H54 (cell line): ENCODE measurements at regions not wholly inside any gene's neighbourhood (a gene's known extent, or its start where the extent isn't known, plus 50 kb on each side); places are given as distances from the start of the nearest gene placed in this dataset.

Source experiments
- DNase-seq: peaks from one replicate; pipeline ENCODE4 v3.0.0; 2011; ENCODE audit warnings: low spot score, mixed read lengths; ENCODE audit not compliant: insufficient read length
- FAIRE-seq: peaks from 3 replicates; lab custom pipeline; 2011; peaks lifted over from hg19 to GRCh38; lab: Jason Lieb, UNC
- POLR2A ChIP-seq: IDR thresholded peaks from 2 replicates; pipeline ENCODE4 v1.6.1; 2011; ENCODE audit warnings: low read depth, mild to moderate bottlenecking, low read length

DNA sequence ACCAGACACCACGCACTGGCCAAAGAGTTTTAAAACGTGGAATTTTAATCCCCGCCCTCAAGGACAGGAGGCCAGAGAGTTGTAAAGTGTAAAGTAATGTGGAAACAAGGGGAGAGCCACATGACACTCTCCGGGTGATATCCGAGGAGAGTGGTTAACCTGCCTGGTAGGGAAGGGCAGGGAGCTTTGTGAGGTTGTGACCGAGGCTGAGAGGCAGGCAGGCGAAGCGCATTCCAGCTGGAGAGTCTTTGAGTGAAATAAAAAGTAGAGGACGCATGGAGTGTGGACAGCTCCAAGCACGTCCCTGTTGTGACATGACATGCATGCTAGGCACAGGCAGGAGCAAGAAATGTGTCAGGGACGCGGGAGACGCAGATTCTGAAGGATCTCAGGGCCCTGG lies 539.5 kb downstream of the RNF144A start:
- DNase-seq (no peak), FAIRE-seq (no peak)
- no peak for TF ChIP-seq POLR2A

DNA sequence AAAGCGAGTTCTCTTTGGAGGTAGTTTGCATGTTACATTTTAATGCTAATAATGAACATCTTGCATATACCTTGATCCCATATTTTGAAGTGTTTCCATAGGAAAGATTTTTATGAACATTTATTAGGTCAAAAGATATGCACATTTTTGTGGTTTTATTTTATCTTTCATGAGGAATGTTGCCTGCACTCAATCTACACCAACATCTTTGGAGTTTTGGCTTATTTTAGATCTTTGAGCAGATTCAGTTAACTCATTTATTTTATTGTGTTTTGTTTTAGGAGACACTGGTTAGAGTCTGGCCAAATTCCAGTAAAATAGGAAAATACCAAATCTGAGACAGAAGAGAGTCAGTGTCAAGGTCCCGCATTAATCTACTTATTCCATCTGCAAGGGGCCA lies 540.9 kb downstream of the RNF144A start:
- DNase-seq (no peak), FAIRE-seq (no peak)
- TF ChIP-seq POLR2A, result no peak

DNA sequence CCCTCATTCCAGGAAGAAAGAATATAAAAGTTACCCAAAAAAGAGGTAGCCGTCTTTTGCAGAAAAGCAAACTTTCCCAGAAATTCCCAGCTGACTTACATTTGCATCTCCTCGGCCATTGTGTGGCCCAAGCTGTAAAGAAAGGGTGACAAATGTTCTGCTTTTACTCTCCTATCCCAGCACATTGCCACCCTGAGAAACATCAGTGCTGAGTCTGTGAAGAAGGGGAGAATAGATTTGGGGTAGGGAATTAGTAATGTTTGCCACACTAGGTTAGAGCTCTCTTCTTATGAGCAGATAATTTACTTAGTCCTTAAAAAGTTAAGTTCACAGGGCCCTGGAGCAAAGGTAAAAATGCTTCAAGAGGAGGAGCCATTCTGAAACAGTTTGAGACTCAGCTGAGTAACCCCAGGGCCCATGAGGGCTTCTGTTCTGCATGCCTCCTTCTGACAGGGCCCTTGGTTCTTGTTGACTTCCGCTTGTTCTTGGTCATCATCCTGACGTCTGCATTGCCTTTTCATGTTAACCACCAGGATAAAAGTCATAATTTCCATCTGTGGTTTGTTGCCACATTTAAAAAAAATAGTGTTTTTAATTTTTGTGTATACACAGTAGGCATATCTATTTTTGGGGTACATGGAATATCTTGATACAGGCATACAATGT lies 550.7 kb downstream of the RNF144A start:
- FAIRE-seq, result no peak

DNA sequence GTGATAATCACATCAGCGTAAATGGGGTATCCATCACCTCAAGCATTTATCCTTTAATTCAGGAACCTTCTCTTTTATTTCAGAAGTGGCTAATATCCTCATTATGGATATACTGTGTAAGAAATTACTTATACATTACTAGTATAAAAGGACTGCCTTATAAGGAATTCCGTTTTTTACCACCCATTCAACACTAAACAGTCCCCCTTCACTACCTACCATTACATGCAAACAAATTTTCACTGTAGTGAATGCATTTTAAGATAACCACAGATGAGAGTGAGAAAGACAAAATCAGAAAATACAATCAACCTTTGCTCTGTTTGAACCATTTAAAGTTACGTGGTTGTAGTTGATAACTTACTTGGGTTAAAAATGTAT lies 551.2 kb downstream of the RNF144A start:
- no peak for FAIRE-seq
- TF ChIP-seq POLR2A, result no peak
- DNase-seq, result no peak

More for the DNA sequence above, 550.7 kb downstream of the RNF144A start:
- DNase-seq, result no peak
- no peak for TF ChIP-seq POLR2A

DNA sequence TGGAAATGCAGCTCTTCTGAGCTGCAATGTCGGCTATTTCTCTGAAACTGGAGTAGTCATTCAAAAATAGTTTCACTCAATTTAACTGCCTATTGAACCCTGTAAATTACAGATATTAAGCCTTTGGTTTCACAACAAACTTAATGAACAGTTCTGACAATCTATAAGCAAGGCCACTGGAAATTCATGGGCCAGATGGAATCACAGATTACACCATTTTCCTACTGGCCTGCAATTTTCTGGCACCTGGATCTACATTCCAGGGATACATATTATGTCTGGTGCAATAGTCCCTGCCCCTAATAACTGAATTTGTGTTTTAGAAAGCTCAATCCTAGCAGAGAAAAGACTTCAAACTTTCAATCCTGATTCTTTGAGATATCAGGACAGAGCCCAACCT lies 551.7 kb downstream of the RNF144A start:
- DNase-seq (no peak), FAIRE-seq (no peak)
- TF ChIP-seq POLR2A, result no peak

DNA sequence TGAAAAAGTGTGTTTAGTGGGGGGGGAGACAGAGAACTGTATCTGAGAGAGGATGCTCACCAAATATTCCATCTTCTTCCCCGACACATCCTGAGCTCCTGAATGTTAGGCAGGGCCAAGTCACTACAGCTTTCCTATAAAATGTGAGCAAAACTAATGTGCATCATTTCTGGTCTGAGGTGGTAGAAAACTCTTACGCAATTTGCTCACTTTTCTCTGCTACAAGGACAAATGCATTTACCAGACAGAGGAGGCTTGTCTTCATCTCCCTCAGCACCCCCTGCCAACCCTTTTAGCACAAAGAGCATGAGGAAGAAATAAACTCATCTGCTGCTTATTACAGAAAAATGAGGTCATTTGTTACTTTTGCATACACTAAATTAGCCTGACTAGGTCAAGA lies 554.0 kb downstream of the RNF144A start:
- FAIRE-seq, result no peak
- no peak for TF ChIP-seq POLR2A

DNA sequence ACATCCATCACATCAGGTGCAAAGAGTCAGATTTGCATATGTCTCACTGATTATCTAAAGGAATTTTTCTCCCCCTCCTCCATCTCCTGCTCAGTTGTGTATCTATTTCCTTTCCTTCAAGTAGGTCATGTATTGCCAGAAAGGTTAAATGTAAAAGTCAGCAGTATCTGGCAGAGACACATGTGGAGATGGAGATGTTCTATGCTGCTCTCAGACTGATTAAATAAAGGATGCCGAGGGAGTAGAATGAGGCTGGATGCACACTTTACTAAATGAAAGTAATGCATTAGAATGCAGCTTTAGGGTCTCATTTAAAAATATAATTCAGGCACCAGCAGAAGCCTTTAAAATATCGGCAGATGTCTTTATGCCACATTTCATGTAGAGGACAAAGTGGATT lies 555.3 kb downstream of the RNF144A start:
- FAIRE-seq (no peak), DNase-seq (no peak)
- TF ChIP-seq POLR2A, result no peak

More for the DNA sequence above, 554.0 kb downstream of the RNF144A start:
- DNase-seq, result no peak

DNA sequence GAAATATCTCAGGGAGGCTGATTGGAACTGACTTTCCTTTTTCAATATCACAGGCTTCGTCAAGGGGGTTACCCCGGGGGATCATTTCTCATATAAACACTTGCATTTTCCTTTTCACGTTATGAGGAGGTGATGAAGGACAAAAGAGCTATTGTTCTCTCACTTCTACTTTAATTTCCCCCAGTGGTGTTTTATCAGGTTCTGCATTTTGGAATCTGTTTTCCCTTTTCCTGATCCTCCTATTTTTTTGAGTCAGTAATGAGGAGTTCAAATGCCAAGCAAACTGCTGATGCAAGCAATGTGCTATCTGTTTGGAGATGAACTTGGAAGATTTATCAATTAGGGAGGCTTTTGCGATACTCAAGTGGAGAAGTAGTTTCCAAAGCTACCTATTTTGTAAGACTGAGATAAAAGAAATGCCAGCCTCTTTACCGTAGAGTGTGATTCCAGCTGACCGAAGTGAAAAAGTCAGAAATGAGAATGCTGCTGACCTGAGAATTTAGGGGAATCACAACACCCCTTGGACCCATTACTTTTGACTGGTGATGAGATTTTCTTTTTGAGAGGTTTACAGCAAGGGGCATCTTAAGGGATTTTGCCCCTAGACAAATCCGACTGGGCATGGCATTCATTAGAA lies 556.0 kb downstream of the RNF144A start:
- FAIRE-seq (no peak), DNase-seq (no peak)
- TF ChIP-seq POLR2A, result no peak

DNA sequence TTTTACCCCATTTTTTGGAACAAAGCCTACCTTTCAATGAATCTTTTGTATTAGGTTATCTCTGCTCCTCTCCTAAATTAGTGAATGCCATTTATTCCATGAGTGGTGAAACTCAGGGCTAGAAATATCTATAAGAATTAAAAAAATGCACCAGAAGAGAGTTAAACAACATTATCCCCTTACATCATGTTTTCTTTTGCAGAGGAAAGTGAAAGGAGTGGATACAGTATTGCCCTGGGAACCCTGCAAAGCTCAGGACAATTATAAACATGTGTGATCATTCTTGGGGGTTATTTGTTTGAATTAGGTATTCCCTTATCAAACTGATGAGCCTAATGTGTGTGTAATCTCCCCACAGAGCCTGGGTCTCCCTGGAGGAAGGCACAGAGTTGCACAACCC lies 559.2 kb downstream of the RNF144A start:
- FAIRE-seq (no peak), DNase-seq (no peak)
- no peak for TF ChIP-seq POLR2A

DNA sequence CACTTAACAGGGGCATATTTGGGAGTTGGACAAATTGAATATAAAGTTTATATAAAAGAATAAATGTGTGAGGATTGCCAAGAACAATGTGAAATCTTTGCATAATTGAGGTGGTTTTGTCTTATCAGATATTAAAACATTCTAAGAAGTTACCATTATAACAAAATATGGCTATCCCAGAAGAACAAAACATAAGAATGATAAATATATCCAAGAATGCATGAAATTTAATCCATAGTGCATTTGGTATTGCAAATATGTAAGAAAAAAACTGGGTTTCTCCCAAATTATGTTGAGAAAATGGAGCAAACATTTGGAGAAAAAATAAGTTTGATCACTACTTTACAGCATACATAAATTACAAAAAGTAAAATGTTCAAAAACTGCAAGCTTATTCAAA lies 562.4 kb downstream of the RNF144A start:
- FAIRE-seq, result no peak
- no peak for TF ChIP-seq POLR2A
- DNase-seq, result no peak

DNA sequence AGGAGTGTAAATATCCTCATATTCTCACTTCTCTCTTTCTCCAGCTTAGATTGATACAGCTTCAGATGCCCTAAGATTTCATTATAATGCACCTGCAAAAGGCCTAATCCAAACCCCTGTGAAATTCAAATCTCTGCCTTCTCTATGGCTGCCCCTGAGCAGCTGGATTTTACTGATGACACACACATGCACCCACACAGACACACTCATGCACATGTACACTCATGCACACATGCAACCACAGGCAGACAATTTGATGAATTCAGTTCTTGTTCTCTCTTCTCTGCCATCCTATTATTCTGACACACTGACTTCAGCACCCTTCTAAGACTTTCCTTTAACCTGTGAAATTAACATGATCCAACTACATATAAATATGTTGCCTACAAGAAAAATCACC lies 563.2 kb downstream of the RNF144A start:
- FAIRE-seq, result no peak
- no peak for DNase-seq
- no peak for TF ChIP-seq POLR2A

DNA sequence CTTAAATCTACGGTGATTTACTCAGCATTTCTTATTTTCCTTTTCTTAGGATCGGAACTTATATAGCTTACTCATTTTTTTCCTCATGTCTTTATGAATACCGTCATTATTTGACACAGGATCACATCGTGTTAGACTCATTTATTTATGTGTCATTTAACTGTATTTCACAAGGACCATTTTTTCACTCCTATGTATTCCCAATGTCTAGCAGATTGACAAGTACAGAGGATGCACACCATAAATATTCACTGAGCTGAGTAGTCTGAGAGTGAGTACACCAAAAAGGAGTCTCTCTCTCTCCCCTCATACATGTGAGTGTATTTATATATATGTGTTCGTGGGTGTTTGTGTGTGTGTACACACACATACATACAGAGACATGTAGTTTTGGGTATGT lies 573.5 kb downstream of the RNF144A start:
- DNase-seq (no peak), FAIRE-seq (no peak)
- no peak for TF ChIP-seq POLR2A

DNA sequence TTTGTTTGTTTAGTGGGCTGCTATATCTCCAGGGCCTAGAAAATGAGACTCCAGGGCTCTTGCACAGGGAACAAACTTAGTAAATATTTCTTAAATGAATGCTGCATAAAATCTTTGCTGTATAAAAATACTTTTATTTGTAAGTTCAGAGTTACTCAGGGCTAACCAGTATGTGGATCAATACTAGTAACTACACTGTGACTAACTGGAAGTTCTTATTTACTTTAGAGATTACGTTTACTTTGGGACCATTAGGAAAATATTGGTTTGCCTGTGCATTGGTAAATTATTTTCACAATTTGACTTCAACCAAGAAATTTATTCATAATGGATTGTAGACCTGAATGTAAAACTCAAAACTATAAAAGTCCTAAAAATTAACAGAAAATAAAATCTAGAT lies 575.5 kb downstream of the RNF144A start:
- no peak for DNase-seq
- no peak for FAIRE-seq
- no peak for TF ChIP-seq POLR2A

DNA sequence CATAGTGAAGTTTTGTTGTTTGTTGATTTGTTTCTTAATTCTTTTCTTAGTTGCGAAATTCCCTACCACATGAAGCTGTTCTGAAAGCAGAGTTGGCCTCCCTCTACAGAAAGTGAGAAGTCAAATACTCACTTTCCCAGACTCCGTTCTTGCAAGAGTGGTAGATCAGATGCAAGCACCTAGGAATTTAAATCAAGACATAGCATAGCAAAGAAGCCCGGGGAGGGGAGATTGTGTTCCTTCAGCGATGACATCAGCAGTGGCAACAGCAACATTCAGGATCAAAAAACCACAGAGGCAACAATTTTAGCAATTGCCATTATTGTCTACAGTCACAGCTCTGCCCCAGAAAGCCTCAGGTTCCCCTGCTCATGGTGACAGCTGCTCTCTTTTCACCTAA lies 580.0 kb downstream of the RNF144A start:
- TF ChIP-seq POLR2A, result no peak
- FAIRE-seq (no peak), DNase-seq (no peak)

DNA sequence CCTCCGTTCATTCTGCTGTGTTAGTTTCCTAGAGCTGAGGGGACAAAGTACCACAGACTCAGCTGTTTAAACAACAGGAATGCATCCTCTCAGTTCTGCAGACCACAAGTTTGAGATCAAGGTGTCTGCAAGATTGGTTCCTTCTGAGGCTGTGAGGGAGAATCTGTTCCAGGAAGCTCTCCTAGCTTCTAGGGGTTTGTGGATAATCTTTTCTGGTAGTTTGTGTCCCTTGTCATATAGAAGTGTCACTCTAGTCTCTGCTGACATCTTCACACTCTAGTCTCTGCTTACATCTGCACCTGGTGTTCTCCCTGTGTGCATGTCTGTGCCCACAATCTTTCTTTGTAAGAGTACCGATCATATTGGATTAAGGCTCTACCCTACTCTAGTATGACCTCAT lies 581.8 kb downstream of the RNF144A start:
- no peak for DNase-seq
- TF ChIP-seq POLR2A, result no peak
- FAIRE-seq, result no peak
